ENCODE measurements at regions not wholly inside any gene's neighbourhood (a gene's known extent, or its start where the extent isn't known, plus 50 kb on each side); places are given as distances from the start of the nearest gene placed in this dataset.

DNA sequence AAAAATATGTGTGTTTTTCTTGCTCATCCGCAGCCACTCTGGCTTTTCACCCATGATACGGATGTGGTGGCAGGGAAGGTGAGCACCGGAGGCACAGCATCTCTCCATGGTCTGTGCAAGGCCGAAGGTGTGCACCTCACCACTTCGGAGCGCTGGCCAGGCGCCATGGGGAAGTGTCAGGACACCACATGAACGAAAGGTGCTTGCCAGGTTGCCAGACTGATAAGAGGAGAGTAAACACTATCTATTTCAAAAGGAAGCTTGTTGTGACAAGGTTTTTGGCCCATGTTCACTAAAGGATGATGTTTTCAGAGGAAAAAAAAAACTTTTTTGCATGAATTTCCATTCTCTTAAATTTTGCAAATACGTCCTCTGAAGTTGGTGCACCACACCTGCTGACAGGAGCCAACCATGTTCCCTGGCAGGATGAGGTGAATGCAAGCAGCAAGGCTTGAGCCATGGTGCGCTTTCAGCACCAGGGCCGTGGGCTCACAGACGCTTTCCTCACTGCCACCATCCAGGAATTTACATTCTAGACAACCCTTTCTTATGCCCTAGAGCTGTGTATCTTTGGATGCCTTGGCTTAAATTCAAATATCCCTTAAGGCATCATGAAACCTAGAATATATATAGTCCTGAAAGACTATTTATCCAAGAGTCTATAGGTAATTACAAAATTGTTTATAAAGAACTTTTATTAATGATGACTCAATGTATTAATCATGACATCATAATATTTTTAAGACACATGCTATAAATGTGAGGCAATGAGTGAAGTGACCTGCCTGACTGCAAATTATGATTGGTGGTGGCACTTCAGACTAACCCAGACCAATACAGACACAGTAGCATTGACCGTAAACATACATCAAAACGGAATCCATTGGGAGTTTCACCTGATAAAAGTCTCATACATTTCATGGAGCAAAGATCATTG, 234.5 kb downstream of the TFAP2A start:
- Mint-ChIP-seq H3K36me3 (ENCODE audit: insufficient read depth in 1 of 3, low read depth in 3 of 3) (no peaks in the 10 kb centered on the region), H3K4me1 (no peaks in the 10 kb centered on the region)

More for the DNA sequence above, 234.5 kb downstream of the TFAP2A start:
- Histone ChIP-seq H3K79me2 (ENCODE audit: insufficient read depth, low read length) (no peaks in the 10 kb centered on the region), H3K4me1 (ENCODE audit: insufficient read depth, low read length) (no peaks in the 10 kb centered on the region), H3K4me2 (ENCODE audit: insufficient read depth, insufficient read length, low read length) (no peak overlapping the region), H3K79me1 (ENCODE audit: insufficient read depth, low read depth, low read length, poor library complexity, severe bottlenecking) (no peaks in the 10 kb centered on the region), H4K91ac (ENCODE audit: insufficient read length, low read depth, low read length) (no peak overlapping the region), H4K20me1 (ENCODE audit: control insufficient read depth, insufficient read depth, insufficient read length) (no peaks in the 10 kb centered on the region), H4K8ac (replicated peaks; ENCODE audit: insufficient read length, low read depth, low read length) (no peak overlapping the region), H2BK20ac (ENCODE audit: low read depth, low read length, poor library complexity, severe bottlenecking) (no peak overlapping the region), H3K9me3 (ENCODE audit: control insufficient read depth, low read depth, low read length) (no peaks in the 10 kb centered on the region), H2AK5ac (ENCODE audit: insufficient read length, low read length) (no peak overlapping the region), H4K5ac (ENCODE audit: insufficient read length, low read depth, low read length) (no peak overlapping the region), H3T11ph (ENCODE audit: low read length) (no peak overlapping the region), H3K18ac (ENCODE audit: insufficient read length, low read depth, low read length) (no peak overlapping the region), H3K27me3 (ENCODE audit: insufficient read depth, low read length) (no peaks in the 10 kb centered on the region), H2BK15ac (ENCODE audit: low read depth, low read length) (no peak overlapping the region), H3K9ac (ENCODE audit: extremely low read depth, insufficient read length, low read length) (no peak overlapping the region), H3K23ac (ENCODE audit: insufficient read length, low read depth, low read length) (no peak overlapping the region), H3K27ac (ENCODE audit: insufficient read length, low read depth, low read length) (no peak overlapping the region), H2BK120ac (ENCODE audit: low read depth, low read length, poor library complexity, severe bottlenecking) (no peak overlapping the region), H3K56ac (ENCODE audit: insufficient read length, low read depth, low read length) (no peak overlapping the region), H2BK12ac (ENCODE audit: insufficient read length, low read depth, low read length) (no peak overlapping the region), H3K14ac (ENCODE audit: insufficient read depth, low read length) (no peak overlapping the region), H3K4ac (ENCODE audit: low read depth, low read length) (no peak overlapping the region), H2AFZ (ENCODE audit: low read length) (no peak overlapping the region), H2BK5ac (ENCODE audit: insufficient read length, low read length) (no peak overlapping the region), H3K23me2 (ENCODE audit: insufficient read length, low read depth, low read length, poor library complexity, severe bottlenecking) (no peaks in the 10 kb centered on the region)
- no peak for DNase-seq
- no peaks in the 10 kb centered on the region for H3K9me3 Mint-ChIP-seq
- no peak overlapping the region for H3K27ac Mint-ChIP-seq
- no CpG with 5 or more reads among the region's 14 CpGs for WGBS (ENCODE audit: extremely low coverage, insufficient read length, low lambda C conversion rate)
- no peaks in the 10 kb centered on the region for H3K27me3 Mint-ChIP-seq (ENCODE audit: low read depth)
- no peak for TF ChIP-seq CTCF (conservative IDR thresholded peaks at IDR 0.05)
- no peak overlapping the region for H3K4me3 Mint-ChIP-seq

All from H9 (cell line).